Kidney (tissue), 13 donors: ENCODE measurements at regions not wholly inside any gene's neighbourhood (a gene's known extent, or its start where the extent isn't known, plus 50 kb on each side); places are given as distances from the start of the nearest gene placed in this dataset.

Experiments used
- DNase-seq, 5 donors: peaks; one replicate each; pipeline ENCODE4 v3.0.0-alpha.2; 2013 to 2020
- FAIRE-seq: peaks from 2 replicates; lab custom pipeline; 2012; peaks lifted over from hg19 to GRCh38; lab: Jason Lieb, UNC
- H3K27ac ChIP-seq, 2 donors: one replicate each; pipeline ENCODE4 v1.7.0; 2013; ENCODE audit warnings: low read depth in 2 of 2, low read length in 2 of 2, inconsistent platforms in 1 of 2
- H3K27me3 ChIP-seq: one replicate; pipeline ENCODE4 v1.7.1; 2013; ENCODE audit warnings: low read length, inconsistent platforms; ENCODE audit not compliant: control insufficient read depth, insufficient read depth
- H3K36me3 ChIP-seq, 3 donors: one replicate each; pipeline versions ENCODE4 v1.7.0 to v1.7.1; 2013; ENCODE audit warnings: low read length in 3 of 3, control low read depth in 1 of 3, inconsistent platforms in 1 of 3; ENCODE audit not compliant: insufficient read depth in 3 of 3, control insufficient read depth in 2 of 3
- H3K4me1 ChIP-seq, 3 donors: one replicate each; pipeline versions ENCODE4 v1.7.0 to v1.7.1; 2013; ENCODE audit warnings: low read length in 3 of 3, inconsistent platforms in 1 of 3, low read depth in 1 of 3; ENCODE audit not compliant: control insufficient read depth in 2 of 3, insufficient read depth in 2 of 3
- H3K4me3 ChIP-seq, 3 donors: one replicate each; pipeline versions ENCODE4 v1.7.0 to v1.8.1; 2013; ENCODE audit warnings: low read length in 3 of 3, control low read depth in 1 of 3, inconsistent platforms in 1 of 3
- H3K9ac ChIP-seq, 3 donors: one replicate each; pipeline versions ENCODE4 v1.7.0 to v1.7.1; 2013; ENCODE audit warnings: low read length in 3 of 3, control low read depth in 1 of 3, inconsistent platforms in 1 of 3
- H3K9me3 ChIP-seq, 3 donors: one replicate each; pipeline versions ENCODE4 v1.7.0 to v1.7.1; 2013; ENCODE audit warnings: low read length in 3 of 3, control low read depth in 1 of 3, inconsistent platforms in 1 of 3; ENCODE audit not compliant: control insufficient read depth in 2 of 3, insufficient read depth in 1 of 3
- intact Hi-C: fragments of 100-400 bp; cut with DNase I; formaldehyde crosslinking; loops from one replicate; pipeline ENCODE4 v1.11.1; 2022
- TF ChIP-seq, protein P1 (sequence below): IDR thresholded peaks from 3 replicates; pipeline ENCODE4 v1.5.1; 2012; ENCODE audit warnings: mild to moderate bottlenecking, moderate library complexity, borderline replicate concordance; ENCODE audit not compliant: insufficient read depth; ENCODE audit errors: extremely low read depth
- donor health status: control.
- donor health status: control.
- donor health status: control.
- donor health status: control.
- donor health status: control.
- donor health status: DM: yes; HTN: yes; CAD: no.
- donor health status: Normal renal cell carcinoma (clear cell type).

DNA sequence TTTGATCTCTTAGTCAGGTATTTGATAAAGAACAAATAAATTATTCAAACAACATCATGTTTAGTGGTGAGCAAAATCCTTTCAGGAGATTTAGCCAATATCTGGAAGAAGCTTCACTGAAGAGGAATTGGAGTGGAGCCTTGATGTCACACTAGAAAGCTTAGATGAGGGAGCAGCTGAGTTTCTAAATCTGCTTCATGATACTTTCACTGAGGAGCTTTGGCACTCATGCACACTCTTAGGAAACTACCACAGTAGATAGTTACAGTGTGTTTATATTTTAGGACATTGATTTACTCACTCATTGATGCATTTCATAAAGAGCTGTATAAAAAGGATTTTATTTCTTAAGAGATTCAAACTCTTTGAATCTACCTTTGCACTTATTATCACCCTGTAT is 366.2 kb upstream of the BTBD3 start:
- Histone ChIP-seq H3K9me3 (no peaks in the 10 kb centered on the region), H3K4me1 (peaks cover 0 to 2% (median 0%) of the 10 kb centered on the region in 3 donors), H3K4me3 (no peak overlapping the region), H3K36me3 (no peaks in the 10 kb centered on the region), H3K27me3 (no peaks in the 10 kb centered on the region), H3K9ac (no peak overlapping the region), H3K27ac (no peak overlapping the region)
- TF ChIP-seq, protein P1, sequence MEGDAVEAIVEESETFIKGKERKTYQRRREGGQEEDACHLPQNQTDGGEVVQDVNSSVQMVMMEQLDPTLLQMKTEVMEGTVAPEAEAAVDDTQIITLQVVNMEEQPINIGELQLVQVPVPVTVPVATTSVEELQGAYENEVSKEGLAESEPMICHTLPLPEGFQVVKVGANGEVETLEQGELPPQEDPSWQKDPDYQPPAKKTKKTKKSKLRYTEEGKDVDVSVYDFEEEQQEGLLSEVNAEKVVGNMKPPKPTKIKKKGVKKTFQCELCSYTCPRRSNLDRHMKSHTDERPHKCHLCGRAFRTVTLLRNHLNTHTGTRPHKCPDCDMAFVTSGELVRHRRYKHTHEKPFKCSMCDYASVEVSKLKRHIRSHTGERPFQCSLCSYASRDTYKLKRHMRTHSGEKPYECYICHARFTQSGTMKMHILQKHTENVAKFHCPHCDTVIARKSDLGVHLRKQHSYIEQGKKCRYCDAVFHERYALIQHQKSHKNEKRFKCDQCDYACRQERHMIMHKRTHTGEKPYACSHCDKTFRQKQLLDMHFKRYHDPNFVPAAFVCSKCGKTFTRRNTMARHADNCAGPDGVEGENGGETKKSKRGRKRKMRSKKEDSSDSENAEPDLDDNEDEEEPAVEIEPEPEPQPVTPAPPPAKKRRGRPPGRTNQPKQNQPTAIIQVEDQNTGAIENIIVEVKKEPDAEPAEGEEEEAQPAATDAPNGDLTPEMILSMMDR = no peak
- FAIRE-seq (no peak), DNase-seq (no peak)
- intact Hi-C loops = no loop called here

DNA sequence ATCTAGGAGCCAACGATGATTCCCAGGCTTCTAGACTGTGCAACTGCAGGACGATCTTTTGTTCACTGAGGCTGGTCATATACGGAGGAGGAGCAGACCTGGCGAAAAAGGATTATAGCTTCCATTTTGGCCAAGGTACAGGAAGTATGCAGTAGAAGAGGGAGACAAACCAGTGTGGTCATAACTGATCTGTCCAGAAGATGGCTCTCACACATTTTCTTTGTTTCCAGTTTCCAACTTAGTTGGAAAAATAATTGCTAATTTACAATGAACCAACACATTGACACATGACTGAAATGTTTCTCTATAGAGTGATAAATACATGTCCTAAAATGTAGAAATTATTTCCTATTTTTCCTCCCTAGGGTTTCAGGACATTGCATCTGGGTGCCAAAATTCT is 364.1 kb upstream of the BTBD3 start:
- DNase-seq (peak in 1 of 5 donors; percentile 9), FAIRE-seq (no peak)
- Histone ChIP-seq H3K36me3 (no peaks in the 10 kb centered on the region), H3K27me3 (no peaks in the 10 kb centered on the region), H3K9ac (no peak overlapping the region), H3K9me3 (no peaks in the 10 kb centered on the region), H3K4me3 (no peak overlapping the region), H3K4me1 (peaks cover 0 to 2% (median 0%) of the 10 kb centered on the region in 3 donors), H3K27ac (no peak overlapping the region)
- TF ChIP-seq, protein P1 = no peak
- intact Hi-C loops = no loop called here

GRCh38 chr20:11555510-11555909 is 362.2 kb upstream of the BTBD3 start:
- H3K4me3 ChIP-seq = no peak overlapping the region
- intact Hi-C loops = no loop called here
- TF ChIP-seq, protein P1 = no peak
- H3K9me3 ChIP-seq = no peaks in the 10 kb centered on the region
- DNase-seq (no peak), FAIRE-seq (no peak)
- H3K4me1 ChIP-seq = no peaks in the 10 kb centered on the region
- H3K27ac ChIP-seq = no peak overlapping the region
- H3K9ac ChIP-seq = no peak overlapping the region
- H3K27me3 ChIP-seq = no peaks in the 10 kb centered on the region
- no peaks in the 10 kb centered on the region for H3K36me3 ChIP-seq

GRCh38 chr20:11556410-11556809 is 361.3 kb upstream of the BTBD3 start:
- Histone ChIP-seq H3K27ac (no peak overlapping the region), H3K36me3 (no peaks in the 10 kb centered on the region), H3K27me3 (no peaks in the 10 kb centered on the region), H3K4me1 (no peaks in the 10 kb centered on the region), H3K9ac (no peak overlapping the region), H3K9me3 (no peaks in the 10 kb centered on the region), H3K4me3 (no peak overlapping the region)
- DNase-seq (no peak), FAIRE-seq (no peak)
- intact Hi-C loops = no loop called here
- TF ChIP-seq, protein P1 = no peak
